GM19324 (cell line): ENCODE measurements at regions not wholly inside any gene's neighbourhood (a gene's known extent, or its start where the extent isn't known, plus 50 kb on each side); places are given as distances from the start of the nearest gene placed in this dataset.

Source experiments
- ATAC-seq: cut with Tn5 transposase; IDR thresholded peaks from one replicate; pipeline ENCODE4 v1.9.1; 2021; ENCODE audit warnings: mild to moderate bottlenecking, moderate library complexity; ENCODE audit not compliant: unreplicated experiment, low FRiP score

GRCh38 chr14:48526307-48526706 is 850.9 kb upstream of the MDGA2 start:
- no peak for ATAC-seq

GRCh38 chr14:48504921-48505320 is 829.5 kb upstream of the MDGA2 start:
- ATAC-seq: no peak

- ATAC-seq: no peak
Measured at GRCh38 chr14:48490756-48491155, 815.4 kb upstream of the MDGA2 start.

- no peak for ATAC-seq
Measured at GRCh38 chr14:48473944-48474343, 798.5 kb upstream of the MDGA2 start.

GRCh38 chr14:48456051-48456450 is 780.6 kb upstream of the MDGA2 start:
- ATAC-seq: no peak

GRCh38 chr14:48454887-48455286 is 779.5 kb upstream of the MDGA2 start:
- no peak for ATAC-seq

- no peak for ATAC-seq
Measured at GRCh38 chr14:48452437-48452995, 777.1 kb upstream of the MDGA2 start.

GRCh38 chr14:48435221-48435620 is 759.8 kb upstream of the MDGA2 start:
- ATAC-seq: no peak

GRCh38 chr14:48430805-48431204 is 755.4 kb upstream of the MDGA2 start:
- no peak for ATAC-seq

GRCh38 chr14:48429512-48429911 is 754.1 kb upstream of the MDGA2 start:
- ATAC-seq: no peak

- no peak for ATAC-seq
Measured at GRCh38 chr14:48417715-48418500, 742.5 kb upstream of the MDGA2 start.

- ATAC-seq: no peak
Measured at GRCh38 chr14:48401321-48401720, 725.9 kb upstream of the MDGA2 start.

- no peak for ATAC-seq
Measured at GRCh38 chr14:48398675-48399282, 723.4 kb upstream of the MDGA2 start.

GRCh38 chr14:48391661-48392060 is 716.3 kb upstream of the MDGA2 start:
- ATAC-seq: no peak

GRCh38 chr14:48390346-48390745 is 714.9 kb upstream of the MDGA2 start:
- ATAC-seq: no peak

GRCh38 chr14:48384821-48385220 is 709.4 kb upstream of the MDGA2 start:
- no peak for ATAC-seq

- ATAC-seq: no peak
Measured at GRCh38 chr14:48382961-48383360, 707.6 kb upstream of the MDGA2 start.

- ATAC-seq: no peak
Measured at GRCh38 chr14:48378541-48378940, 703.1 kb upstream of the MDGA2 start.

- ATAC-seq: no peak
Measured at GRCh38 chr14:48373981-48374380, 698.6 kb upstream of the MDGA2 start.

GRCh38 chr14:48350971-48351370 is 675.6 kb upstream of the MDGA2 start:
- no peak for ATAC-seq

GRCh38 chr14:48349689-48350088 is 674.3 kb upstream of the MDGA2 start:
- ATAC-seq: no peak

GRCh38 chr14:48341069-48341468 is 665.7 kb upstream of the MDGA2 start:
- no peak for ATAC-seq
